GM12878 (cell line): ENCODE measurements at regions not wholly inside any gene's neighbourhood (a gene's known extent, or its start where the extent isn't known, plus 50 kb on each side); places are given as distances from the start of the nearest gene placed in this dataset.

Source experiments
- ATAC-seq: fragments of 200-7000 bp; cut with Tn5 transposase; 3 replicates; pipeline ENCODE4 v1.9.1; 2020; ENCODE audit warnings: mild to moderate bottlenecking, moderate library complexity
- BruUV-seq: library from RNA; stranded (reverse); fragments of 400-500 nt; replicated peaks from 2 replicates; lab custom pipeline; 2021; lab: Mats Ljungman, UMichigan
- CTCF ChIA-PET: fragments of 300-600 bp; sonication (Branson Sonifier 250); formaldehyde crosslinking; extraction: SDS; loops from one replicate; lab custom pipeline; 2021; ENCODE audit warnings: inconsistent platforms; lab: Yijun Ruan, JAX
- POLR2A ChIA-PET: fragments of 350-600 bp; formaldehyde crosslinking; extraction: SDS; loops from one replicate; lab custom pipeline; 2021; ENCODE audit warnings: inconsistent platforms; lab: Charles Lee
- RAD21 ChIA-PET: fragments of 300-600 bp; sonication (Branson Sonifier 250); formaldehyde crosslinking; loops from one replicate; lab custom pipeline; 2023; ENCODE audit warnings: antibody characterized with exemption; ENCODE audit not compliant: unreplicated experiment; lab: Charles Lee
- SMC1A ChIA-PET: fragments of 300-600 bp; sonication (Branson Sonifier 250); formaldehyde crosslinking; loops from one replicate; lab custom pipeline; 2023; ENCODE audit not compliant: unreplicated experiment, uncharacterized antibody; lab: Charles Lee
- DNase-seq: peaks from one replicate; pipeline ENCODE4 v3.0.0-alpha.2; 2011; ENCODE audit warnings: low read depth, low spot score
- FAIRE-seq: peaks from 3 replicates; lab custom pipeline; 2011; peaks lifted over from hg19 to GRCh38; lab: Jason Lieb, UNC
- H2AFZ ChIP-seq: 2 replicates; pipeline ENCODE4 v1.6.0; 2011; ENCODE audit warnings: low read depth, low read length, control low read depth; ENCODE audit not compliant: control insufficient read depth
- H3K27ac ChIP-seq: 2 replicates; pipeline ENCODE4 v1.5.1; 2011; ENCODE audit warnings: control low read depth; ENCODE audit not compliant: control insufficient read depth, insufficient read depth
- H3K27me3 ChIP-seq, 2 experiments: replicated peaks in 1 of 2; 2 replicates each; pipeline versions ENCODE4 v1.6.0 to v1.6.1; 2011; ENCODE audit warnings: low read length in 1 of 2; ENCODE audit not compliant: control insufficient read depth in 2 of 2, insufficient read depth in 2 of 2
- H3K36me3 ChIP-seq, 2 experiments: 2 replicates each; pipeline ENCODE4 v1.5.1; 2011; ENCODE audit warnings: low read length in 1 of 2; ENCODE audit not compliant: control insufficient read depth in 2 of 2, insufficient read depth in 2 of 2
- H3K4me1 ChIP-seq: 2 replicates; pipeline ENCODE4 v1.6.1; 2011; ENCODE audit warnings: mild to moderate bottlenecking, low read length, moderate library complexity, mixed read lengths; ENCODE audit not compliant: control insufficient read depth, insufficient read depth
- H3K4me2 ChIP-seq: 2 replicates; pipeline ENCODE4 v1.6.0; 2011; ENCODE audit warnings: control low read depth; ENCODE audit not compliant: control insufficient read depth, insufficient read depth
- H3K4me3 ChIP-seq: fragments of 200-600 bp; sonication (generic); 2 replicates; pipeline ENCODE4 v1.5.1; 2016
- H3K79me2 ChIP-seq: 2 replicates; pipeline ENCODE4 v1.6.0; 2011; ENCODE audit warnings: low read length; ENCODE audit not compliant: control insufficient read depth, insufficient read depth
- H3K9ac ChIP-seq: 2 replicates; pipeline ENCODE4 v1.8.0; 2011; ENCODE audit warnings: low read length, control low read depth, mixed read lengths; ENCODE audit not compliant: control insufficient read depth, insufficient read depth
- H3K9me3 ChIP-seq: replicated peaks from 3 replicates; pipeline ENCODE4 v1.5.1; 2011; ENCODE audit warnings: mild to moderate bottlenecking, low read length; ENCODE audit not compliant: control insufficient read depth, insufficient read depth
- H4K20me1 ChIP-seq: 2 replicates; pipeline ENCODE4 v1.6.0; 2011; ENCODE audit not compliant: control insufficient read depth, insufficient read depth
- ASH2L ChIP-seq: fragments of 300-600, 200-600 bp; sonication (generic); IDR thresholded peaks from 2 replicates; pipeline ENCODE4 v1.6.1; 2017; ENCODE audit warnings: low read depth, mild to moderate bottlenecking, borderline replicate concordance
- CEBPB ChIP-seq, 2 experiments: fragments of 150-350 bp in 1 of 2; IDR thresholded peaks; 2 replicates each; pipeline ENCODE4 v1.6.1; 2012 to 2014; ENCODE audit warnings: low read depth in 2 of 2, low read length in 2 of 2, borderline replicate concordance in 1 of 2, inconsistent platforms in 1 of 2
- E2F4 ChIP-seq: IDR thresholded peaks from 2 replicates; pipeline ENCODE4 v1.6.1; 2012; ENCODE audit warnings: low read depth, low read length, improper control_type of control experiment
- GATAD2B ChIP-seq: fragments of 450-650 bp; conservative IDR thresholded peaks from 2 replicates; pipeline ENCODE4 v1.6.1; 2017; ENCODE audit warnings: low read depth, mild to moderate bottlenecking, moderate library complexity
- HDAC6 ChIP-seq: fragments of 200-600 bp; sonication (generic); IDR thresholded peaks from one replicate; pipeline ENCODE4 v1.8.0; 2017; ENCODE audit warnings: antibody characterized with exemption; ENCODE audit not compliant: unreplicated experiment
- KLF5 ChIP-seq: fragments of 450-650 bp; IDR thresholded peaks from 2 replicates; pipeline ENCODE4 v1.6.1; 2014; ENCODE audit warnings: mild to moderate bottlenecking; ENCODE audit not compliant: partially characterized antibody
- SIX5 ChIP-seq: IDR thresholded peaks from 2 replicates; pipeline ENCODE4 v1.6.1; 2011; ENCODE audit warnings: mild to moderate bottlenecking, low read depth, low read length, moderate library complexity; ENCODE audit not compliant: severe bottlenecking
- STAT1 ChIP-seq: fragments of 450-650 bp; conservative IDR thresholded peaks from 2 replicates; pipeline ENCODE4 v1.6.1; 2014; ENCODE audit warnings: antibody characterized with exemption, mild to moderate bottlenecking
- USF1 ChIP-seq: IDR thresholded peaks from 2 replicates; pipeline ENCODE4 v1.6.1; 2011; ENCODE audit warnings: borderline replicate concordance, low read depth, mild to moderate bottlenecking, moderate library complexity, mixed read lengths, low read length; ENCODE audit not compliant: insufficient read depth; ENCODE audit errors: extremely low read length
- WGBS: methylation state at CpG from one replicate; pipeline ENCODE4 v1.1.6; 2016; ENCODE audit warnings: low lambda C conversion rate; ENCODE audit not compliant: insufficient replicate concordance, insufficient coverage; ENCODE audit errors: missing lambda C conversion rate; 5-methylcytosine and 5-hydroxymethylcytosine counted together
- in situ Hi-C: fragments of 300-500 bp; cut with MboI; formaldehyde crosslinking; loops from 9 replicates; pipeline ENCODE4 v1.14.3; 2018; ENCODE audit warnings: mixed read lengths
- intact Hi-C: fragments of 100-400 bp; cut with micrococcal nuclease; formaldehyde crosslinking; loops from one replicate; pipeline ENCODE4 v1.14.2; 2022; ENCODE audit not compliant: unreplicated experiment
- TF ChIP-seq, protein P1 (sequence below): fragments of 450-650 bp; IDR thresholded peaks from 2 replicates; pipeline ENCODE4 v1.6.1; 2016; ENCODE audit warnings: mild to moderate bottlenecking

- no peak for TF ChIP-seq SIX5
Observed at GRCh38 chr2:236711440-236711839, 141.8 kb downstream of the ACKR3 start (continued).

GRCh38 chr2:236712304-236712703, 142.7 kb downstream of the ACKR3 start:
- intact Hi-C loops: no loop called here
- in situ Hi-C loops: no loop called here
- SMC1A ChIA-PET: interaction anchor here (0.6 kb wide), 2 partner anchors 41 to 125 kb away, joined by 3 to 4 read pairs; no protein-coding TSS in a partner anchor
- ATAC-seq: no peak
- POLR2A ChIA-PET: no interaction called here
- no peak overlapping the region for H2AFZ ChIP-seq
- no peaks in the 10 kb centered on the region for H3K36me3 ChIP-seq
- CTCF ChIA-PET: no interaction called here
- H4K20me1 ChIP-seq: no peaks in the 10 kb centered on the region
- no peak overlapping the region for H3K4me3 ChIP-seq
- H3K27ac ChIP-seq: no peak overlapping the region
- WGBS: 43% methylated on average over 1 of the region's 1 CpG
- no peak overlapping the region for H3K9ac ChIP-seq
- BruUV-seq: no TSS peak
- no peaks in the 10 kb centered on the region for H3K9me3 ChIP-seq
- H3K27me3 ChIP-seq: peaks cover 0 to 2% of the 10 kb centered on the region in 2 experiments; a peak in 2 of 4 replicates
- no peak overlapping the region for H3K4me2 ChIP-seq
- FAIRE-seq: no peak
- no peak for TF ChIP-seq USF1
- TF ChIP-seq, protein P1, sequence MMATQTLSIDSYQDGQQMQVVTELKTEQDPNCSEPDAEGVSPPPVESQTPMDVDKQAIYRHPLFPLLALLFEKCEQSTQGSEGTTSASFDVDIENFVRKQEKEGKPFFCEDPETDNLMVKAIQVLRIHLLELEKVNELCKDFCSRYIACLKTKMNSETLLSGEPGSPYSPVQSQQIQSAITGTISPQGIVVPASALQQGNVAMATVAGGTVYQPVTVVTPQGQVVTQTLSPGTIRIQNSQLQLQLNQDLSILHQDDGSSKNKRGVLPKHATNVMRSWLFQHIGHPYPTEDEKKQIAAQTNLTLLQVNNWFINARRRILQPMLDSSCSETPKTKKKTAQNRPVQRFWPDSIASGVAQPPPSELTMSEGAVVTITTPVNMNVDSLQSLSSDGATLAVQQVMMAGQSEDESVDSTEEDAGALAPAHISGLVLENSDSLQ: no peak
- no peak for TF ChIP-seq E2F4
- TF ChIP-seq ASH2L: no peak
- TF ChIP-seq HDAC6: no peak
- TF ChIP-seq CEBPB (IDR thresholded peaks at IDR 0.05; ENCODE audit: borderline replicate concordance in 1 of 2, low read depth in 2 of 2, low read length in 2 of 2): no peak
- no peak for TF ChIP-seq KLF5
- TF ChIP-seq STAT1: no peak
- TF ChIP-seq GATAD2B: no peak
- DNase-seq: no peak
- H3K4me1 ChIP-seq: no peaks in the 10 kb centered on the region
- no peaks in the 10 kb centered on the region for H3K79me2 ChIP-seq
- RAD21 ChIA-PET: no interaction called here
